ENCODE measurements at regions not wholly inside any gene's neighbourhood (a gene's known extent, or its start where the extent isn't known, plus 50 kb on each side); places are given as distances from the start of the nearest gene placed in this dataset.
A peak's percentile ranks its signal among the peaks of the same experiment; 100 is the strongest.

DNA sequence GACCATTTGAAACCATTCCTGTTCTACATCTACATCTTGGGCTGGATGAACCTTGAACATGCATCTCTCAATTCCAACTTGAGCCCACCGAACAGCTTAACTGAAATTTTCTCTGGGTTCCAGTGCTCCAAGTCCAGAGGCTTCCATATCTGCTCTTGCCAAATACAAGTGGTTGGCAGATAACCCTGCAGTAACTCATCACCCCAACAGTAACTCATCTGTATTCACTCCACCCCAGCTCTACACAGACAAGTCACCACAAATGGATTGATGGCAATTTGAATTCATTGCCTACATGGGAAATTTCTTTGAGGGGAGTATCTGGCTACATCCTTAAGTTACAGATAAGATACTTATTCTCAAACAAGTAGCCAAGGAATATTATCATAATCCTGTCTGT is 502.4 kb upstream of the TNP1 start:
- Histone ChIP-seq H3K27me3 (replicated peaks; ENCODE audit: insufficient read depth, low read depth, low read length, poor library complexity) (no peaks in the 10 kb centered on the region), H3K9me3 (ENCODE audit: low read depth, low read length, poor library complexity, severe bottlenecking) (no peaks in the 10 kb centered on the region), H3K4me3 (ENCODE audit: low read depth, low read length, poor library complexity, severe bottlenecking) (no peak overlapping the region), H3K27ac (ENCODE audit: low read depth, low read length, poor library complexity, severe bottlenecking) (no peak overlapping the region), H3K36me3 (ENCODE audit: insufficient read depth, low read length, poor library complexity, severe bottlenecking) (no peaks in the 10 kb centered on the region), H3K4me1 (ENCODE audit: insufficient read depth, low read length, poor library complexity, severe bottlenecking) (peaks cover 35% of the 10 kb centered on the region)
- no peak for DNase-seq (ENCODE audit: low spot score)
- intact Hi-C loops (cut with micrococcal nuclease; ENCODE audit: unreplicated experiment), result no loop called here
- no peak for TF ChIP-seq EZH2 (IDR thresholded peaks at IDR 0.05; ENCODE audit: borderline replicate concordance, low read depth, low read length, poor library complexity, severe bottlenecking)
- ChIA-PET POLR2A (ENCODE audit: low non-redundant PET) (no interaction called here), CTCF (no interaction called here)
- no TSS peak for BruUV-seq (replicated peaks)

DNA sequence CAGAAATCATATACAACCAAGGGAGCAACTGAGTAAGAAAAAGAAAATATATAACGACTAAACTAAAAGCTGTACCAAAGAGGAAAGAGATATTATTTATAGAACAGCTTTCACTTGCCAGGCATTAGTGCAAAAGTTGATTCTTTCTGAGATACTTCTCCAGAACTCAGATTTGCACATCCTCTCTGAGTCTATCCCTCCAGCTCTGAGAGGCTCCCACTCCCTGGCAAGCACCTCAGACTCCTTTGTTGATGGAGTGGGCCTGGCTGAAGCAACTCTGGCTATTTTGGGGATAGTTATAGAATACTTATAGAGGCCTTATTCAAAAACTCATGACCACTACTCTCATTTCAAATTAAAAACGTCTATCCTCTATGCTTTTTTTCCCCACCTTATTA is 501.6 kb upstream of the TNP1 start:
- H3K4me3 ChIP-seq (ENCODE audit: low read depth, low read length, poor library complexity, severe bottlenecking), result no peak overlapping the region
- intact Hi-C loops (cut with micrococcal nuclease; ENCODE audit: unreplicated experiment), result no loop called here
- POLR2A ChIA-PET (ENCODE audit: low non-redundant PET), result no interaction called here

DNA sequence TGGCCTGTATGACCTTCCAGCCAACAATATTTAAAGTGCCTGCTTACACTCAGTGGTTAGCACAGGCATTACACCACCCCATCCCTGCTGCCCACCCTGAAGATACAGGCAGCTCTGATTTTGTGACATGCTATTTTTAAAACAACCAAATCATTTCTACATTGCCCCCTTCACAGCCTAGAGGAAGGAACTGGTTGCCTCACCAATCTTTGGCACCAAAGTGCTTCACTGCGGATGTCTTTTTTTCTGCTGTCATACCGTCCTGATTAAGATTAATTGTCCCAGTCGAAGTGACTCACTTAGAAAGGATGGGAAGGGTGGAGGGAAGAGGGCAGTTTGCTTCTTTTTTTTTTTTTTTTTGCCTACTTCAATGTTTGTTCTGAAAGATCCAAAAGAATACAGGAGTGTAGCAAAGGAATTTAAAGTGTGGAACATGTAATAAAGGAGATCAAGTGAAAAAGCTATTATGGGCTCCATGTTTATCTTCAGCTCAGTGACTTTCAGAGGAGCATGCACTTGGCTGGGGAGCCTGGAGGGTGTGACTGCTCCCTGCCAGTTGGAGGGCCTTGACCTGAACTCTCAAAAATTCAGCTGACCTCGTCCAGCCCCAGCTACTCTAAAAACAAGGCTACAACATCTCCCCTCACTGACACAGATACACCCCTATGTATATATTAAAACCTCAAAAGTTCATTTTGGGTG is 501.1 kb upstream of the TNP1 start:
- no peaks in the 10 kb centered on the region for H3K9me3 ChIP-seq (ENCODE audit: low read depth, low read length, poor library complexity, severe bottlenecking)
- ChIA-PET CTCF (no interaction called here), POLR2A (ENCODE audit: low non-redundant PET) (interaction anchor here (0.6 kb wide), 1 partner anchor 1208 kb away, joined by 7 read pairs; no protein-coding TSS in a partner anchor)
- no peak overlapping the region for H3K4me3 ChIP-seq (ENCODE audit: low read depth, low read length, poor library complexity, severe bottlenecking)
- intact Hi-C loops (cut with micrococcal nuclease; ENCODE audit: unreplicated experiment), result no loop called here
- peaks cover 26% of the 10 kb centered on the region for H3K4me1 ChIP-seq (ENCODE audit: insufficient read depth, low read length, poor library complexity, severe bottlenecking)
- no peaks in the 10 kb centered on the region for H3K27me3 ChIP-seq (replicated peaks; ENCODE audit: insufficient read depth, low read depth, low read length, poor library complexity)
- H3K36me3 ChIP-seq (ENCODE audit: insufficient read depth, low read length, poor library complexity, severe bottlenecking), result no peaks in the 10 kb centered on the region
- no TSS peak for BruUV-seq (replicated peaks)
- TF ChIP-seq, protein P1, sequence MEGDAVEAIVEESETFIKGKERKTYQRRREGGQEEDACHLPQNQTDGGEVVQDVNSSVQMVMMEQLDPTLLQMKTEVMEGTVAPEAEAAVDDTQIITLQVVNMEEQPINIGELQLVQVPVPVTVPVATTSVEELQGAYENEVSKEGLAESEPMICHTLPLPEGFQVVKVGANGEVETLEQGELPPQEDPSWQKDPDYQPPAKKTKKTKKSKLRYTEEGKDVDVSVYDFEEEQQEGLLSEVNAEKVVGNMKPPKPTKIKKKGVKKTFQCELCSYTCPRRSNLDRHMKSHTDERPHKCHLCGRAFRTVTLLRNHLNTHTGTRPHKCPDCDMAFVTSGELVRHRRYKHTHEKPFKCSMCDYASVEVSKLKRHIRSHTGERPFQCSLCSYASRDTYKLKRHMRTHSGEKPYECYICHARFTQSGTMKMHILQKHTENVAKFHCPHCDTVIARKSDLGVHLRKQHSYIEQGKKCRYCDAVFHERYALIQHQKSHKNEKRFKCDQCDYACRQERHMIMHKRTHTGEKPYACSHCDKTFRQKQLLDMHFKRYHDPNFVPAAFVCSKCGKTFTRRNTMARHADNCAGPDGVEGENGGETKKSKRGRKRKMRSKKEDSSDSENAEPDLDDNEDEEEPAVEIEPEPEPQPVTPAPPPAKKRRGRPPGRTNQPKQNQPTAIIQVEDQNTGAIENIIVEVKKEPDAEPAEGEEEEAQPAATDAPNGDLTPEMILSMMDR (conservative IDR thresholded peaks at IDR 0.05; ENCODE audit: low read depth, low read length), result no peak
- TF ChIP-seq EZH2 (IDR thresholded peaks at IDR 0.05; ENCODE audit: borderline replicate concordance, low read depth, low read length, poor library complexity, severe bottlenecking), result no peak
- peak; percentile 93 for DNase-seq (ENCODE audit: low spot score)
- H3K27ac ChIP-seq (ENCODE audit: low read depth, low read length, poor library complexity, severe bottlenecking), result no peak overlapping the region

More for the DNA sequence above, 501.6 kb upstream of the TNP1 start:
- CTCF ChIA-PET, result no interaction called here
- Histone ChIP-seq H3K36me3 (ENCODE audit: insufficient read depth, low read length, poor library complexity, severe bottlenecking) (no peaks in the 10 kb centered on the region), H3K4me1 (ENCODE audit: insufficient read depth, low read length, poor library complexity, severe bottlenecking) (peaks cover 31% of the 10 kb centered on the region), H3K9me3 (ENCODE audit: low read depth, low read length, poor library complexity, severe bottlenecking) (no peaks in the 10 kb centered on the region), H3K27ac (ENCODE audit: low read depth, low read length, poor library complexity, severe bottlenecking) (no peak overlapping the region), H3K27me3 (replicated peaks; ENCODE audit: insufficient read depth, low read depth, low read length, poor library complexity) (no peaks in the 10 kb centered on the region)
- TF ChIP-seq, protein P1 (conservative IDR thresholded peaks at IDR 0.05; ENCODE audit: low read depth, low read length), result no peak
- TF ChIP-seq EZH2 (IDR thresholded peaks at IDR 0.05; ENCODE audit: borderline replicate concordance, low read depth, low read length, poor library complexity, severe bottlenecking), result no peak
- no peak for DNase-seq (ENCODE audit: low spot score)
- no TSS peak for BruUV-seq (replicated peaks)

DNA sequence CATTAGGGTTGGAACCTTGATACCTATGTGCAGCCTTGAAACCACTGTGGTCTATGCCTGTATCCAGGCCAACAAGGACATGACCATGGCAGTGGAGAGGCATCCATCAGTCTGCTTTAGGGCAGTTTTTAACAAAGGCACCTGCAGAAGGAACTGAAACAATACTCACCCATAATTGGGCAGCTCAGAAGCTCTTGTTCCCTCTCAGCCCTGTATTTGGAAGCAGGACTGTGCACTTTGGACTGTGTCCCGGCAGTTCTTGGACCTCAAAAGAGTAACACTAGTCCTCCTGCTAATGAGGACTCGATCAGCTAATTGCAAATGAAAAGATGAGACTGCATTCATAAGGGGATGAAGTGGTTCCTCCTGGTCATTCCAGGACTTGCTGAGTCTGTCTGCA is 500.2 kb upstream of the TNP1 start:
- no TSS peak for BruUV-seq (replicated peaks)
- Histone ChIP-seq H3K4me1 (ENCODE audit: insufficient read depth, low read length, poor library complexity, severe bottlenecking) (peaks cover 19% of the 10 kb centered on the region), H3K36me3 (ENCODE audit: insufficient read depth, low read length, poor library complexity, severe bottlenecking) (no peaks in the 10 kb centered on the region), H3K27ac (ENCODE audit: low read depth, low read length, poor library complexity, severe bottlenecking) (no peak overlapping the region), H3K4me3 (ENCODE audit: low read depth, low read length, poor library complexity, severe bottlenecking) (no peak overlapping the region), H3K27me3 (replicated peaks; ENCODE audit: insufficient read depth, low read depth, low read length, poor library complexity) (no peaks in the 10 kb centered on the region), H3K9me3 (ENCODE audit: low read depth, low read length, poor library complexity, severe bottlenecking) (no peaks in the 10 kb centered on the region)
- POLR2A ChIA-PET (ENCODE audit: low non-redundant PET), result interaction anchor here (0.6 kb wide), 1 partner anchor 1207 kb away, joined by 7 read pairs; no protein-coding TSS in a partner anchor
- CTCF ChIA-PET, result no interaction called here
- no peak for DNase-seq (ENCODE audit: low spot score)
- TF ChIP-seq EZH2 (IDR thresholded peaks at IDR 0.05; ENCODE audit: borderline replicate concordance, low read depth, low read length, poor library complexity, severe bottlenecking), result no peak
- TF ChIP-seq, protein P1 (conservative IDR thresholded peaks at IDR 0.05; ENCODE audit: low read depth, low read length), result no peak
- intact Hi-C loops (cut with micrococcal nuclease; ENCODE audit: unreplicated experiment), result no loop called here
